Left lung (tissue), 4 donors: ENCODE measurements at regions not wholly inside any gene's neighbourhood (a gene's known extent, or its start where the extent isn't known, plus 50 kb on each side); places are given as distances from the start of the nearest gene placed in this dataset.
"Not testable (repeated sequence)": the region's sequence is repeated elsewhere in the genome, so short reads cannot be mapped to it uniquely, and the experiment has no call there.

Source experiments
- ATAC-seq: fragments of 200-7000 bp; cut with Tn5 transposase; one replicate; pipeline ENCODE4 v1.9.1; 2020; ENCODE audit warnings: moderate library complexity
- DNase-seq, 4 donors: peaks; one replicate each; pipeline ENCODE4 v3.0.0-alpha.2; 2013 to 2020
- H3K27ac ChIP-seq, 2 donors: fragments of 200-600 bp; sonication (generic) in 1 of 2; one replicate each; pipeline versions ENCODE4 v1.5.0 to v1.8.0; 2020 to 2021
- H3K27me3 ChIP-seq, 2 donors: fragments of 200-600 bp; sonication (generic) in 1 of 2; one replicate each; pipeline versions ENCODE4 v1.5.0 to v1.8.0; 2020 to 2021
- H3K36me3 ChIP-seq, 2 donors: fragments of 200-600 bp; sonication (generic) in 1 of 2; one replicate each; pipeline versions ENCODE4 v1.5.0 to v1.8.0; 2020 to 2021
- H3K4me1 ChIP-seq, 2 donors: fragments of 200-600 bp; one replicate each; pipeline ENCODE4 v1.8.0; 2021
- H3K4me3 ChIP-seq, 2 donors: fragments of 200-600 bp; sonication (generic) in 1 of 2; one replicate each; pipeline versions ENCODE4 v1.5.0 to v1.8.0; 2020 to 2021; ENCODE audit warnings: mild to moderate bottlenecking in 1 of 2
- H3K9me3 ChIP-seq, 2 donors: fragments of 200-600 bp; sonication (generic) in 1 of 2; one replicate each; pipeline versions ENCODE4 v1.5.0 to v1.8.0; 2020 to 2021
- CTCF ChIP-seq, 2 donors: fragments of 200-600 bp; sonication (generic) in 1 of 2; IDR thresholded peaks; one replicate each; pipeline versions ENCODE4 v1.5.0 to v1.8.0; 2021; ENCODE audit warnings: antibody characterized with exemption in 2 of 2
- intact Hi-C, 2 donors: fragments of 100-400 bp; cut with DNase I; formaldehyde crosslinking; loops; one replicate each; pipeline versions ENCODE4 v1.11.2 to v1.14.2; 2022
- donor health status: DM: no; HTN: yes; CAD: no.
- donor health status: DM: no; HTN: no; CAD: no.

DNA sequence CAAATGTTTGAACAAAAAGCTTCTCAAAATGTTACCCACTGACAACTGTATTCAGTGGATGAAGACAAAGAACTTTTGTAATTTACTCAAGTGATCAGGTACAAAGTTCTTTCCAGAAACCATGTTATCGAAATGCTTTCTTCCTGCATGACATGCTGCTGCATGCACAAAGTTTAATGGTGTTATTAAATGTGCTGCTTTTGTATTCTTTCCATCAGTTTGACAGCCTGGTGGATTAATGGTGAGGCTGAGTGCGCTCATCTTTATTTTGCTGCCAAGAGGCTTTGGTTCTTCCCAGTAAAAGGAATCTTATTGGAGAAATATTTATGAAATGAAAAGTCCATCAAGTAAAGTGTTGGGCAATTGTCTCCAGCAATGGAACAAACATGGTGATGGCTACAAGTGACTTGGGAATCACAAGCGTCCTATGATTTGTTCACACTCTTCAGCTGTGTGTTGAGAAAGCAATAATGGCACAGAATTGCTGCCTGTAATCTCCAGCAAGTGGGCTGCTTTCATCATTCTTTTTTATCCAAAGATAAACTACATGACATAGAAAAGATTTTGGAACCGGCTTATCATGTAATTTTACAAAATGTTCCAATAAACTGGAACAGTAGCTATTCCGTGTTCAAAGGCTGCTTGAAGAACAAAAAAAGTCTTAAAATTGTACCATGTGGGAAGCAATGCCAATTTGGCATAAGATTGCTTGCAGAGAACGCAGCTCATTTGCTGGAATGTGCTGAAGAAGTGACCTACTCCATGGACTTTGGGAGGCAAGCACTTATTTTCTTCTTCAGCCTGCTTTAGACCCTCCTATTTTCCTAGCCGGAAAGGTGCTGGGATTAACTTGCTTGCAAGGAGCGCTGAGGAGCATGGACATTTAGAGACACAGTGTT, 153.1 kb downstream of the HSD17B3 start:
- H3K4me1 ChIP-seq, result peaks cover 3% of the 10 kb centered on the region in 2 donors
- DNase-seq (peak in 1 of 4 donors; percentile 57), ATAC-seq (no peak)
- H3K4me3 ChIP-seq, result no peak overlapping the region
- intact Hi-C loops, result no loop called here
- TF ChIP-seq CTCF (IDR thresholded peaks at IDR 0.05), result no peak
- H3K27me3 ChIP-seq, result no peaks in the 10 kb centered on the region
- H3K27ac ChIP-seq, result no peak overlapping the region
- H3K36me3 ChIP-seq, result no peaks in the 10 kb centered on the region
- no peaks in the 10 kb centered on the region for H3K9me3 ChIP-seq

GRCh38 chr9:96147029-96147428, 154.9 kb downstream of the HSD17B3 start:
- H3K4me1 ChIP-seq, H3K4me3 ChIP-seq, intact Hi-C loops, H3K36me3 ChIP-seq, ATAC-seq, H3K9me3 ChIP-seq, H3K27me3 ChIP-seq: not testable (repeated sequence)
- peak overlapping the region in 1 of 2 donors; percentile 41 for H3K27ac ChIP-seq
- peak in 1 of 4 donors; percentile 55 for DNase-seq

DNA sequence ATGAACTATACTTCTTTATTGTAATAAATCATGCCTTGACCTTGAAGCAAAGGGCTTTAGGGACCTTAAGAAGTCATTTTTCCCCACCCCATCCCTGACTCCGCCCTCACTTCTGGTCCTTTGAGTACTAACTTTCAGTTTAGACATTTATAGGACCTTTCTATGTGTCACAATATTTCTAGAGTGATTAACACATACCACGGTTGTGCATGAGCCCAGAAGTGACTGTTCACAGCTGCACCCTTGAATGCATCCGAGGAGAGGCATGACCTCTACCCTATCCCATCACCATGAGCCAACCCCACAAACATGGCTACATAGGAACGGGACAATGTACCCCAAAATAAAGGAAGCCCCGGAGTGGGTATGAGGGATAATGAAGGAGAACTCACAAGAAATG, 160.3 kb downstream of the HSD17B3 start:
- intact Hi-C loops, result no loop called here
- ATAC-seq, result no peak
- no peaks in the 10 kb centered on the region for H3K36me3 ChIP-seq
- DNase-seq, result no peak
- H3K4me1 ChIP-seq, result peaks cover 19 to 38% of the 10 kb centered on the region in 2 donors
- H3K4me3 ChIP-seq, result no peak overlapping the region
- TF ChIP-seq CTCF (IDR thresholded peaks at IDR 0.05), result no peak
- no peak overlapping the region for H3K27ac ChIP-seq
- H3K9me3 ChIP-seq, result no peaks in the 10 kb centered on the region
- no peaks in the 10 kb centered on the region for H3K27me3 ChIP-seq

GRCh38 chr9:96141128-96141474, 160.9 kb downstream of the HSD17B3 start:
- DNase-seq (no peak), ATAC-seq (no peak)
- H3K9me3 ChIP-seq, result no peaks in the 10 kb centered on the region
- no peaks in the 10 kb centered on the region for H3K27me3 ChIP-seq
- intact Hi-C loops, result no loop called here
- no peaks in the 10 kb centered on the region for H3K36me3 ChIP-seq
- peaks cover 21 to 44% of the 10 kb centered on the region in 2 donors for H3K4me1 ChIP-seq
- H3K27ac ChIP-seq, result no peak overlapping the region
- H3K4me3 ChIP-seq, result no peak overlapping the region
- TF ChIP-seq CTCF (IDR thresholded peaks at IDR 0.05), result no peak

DNA sequence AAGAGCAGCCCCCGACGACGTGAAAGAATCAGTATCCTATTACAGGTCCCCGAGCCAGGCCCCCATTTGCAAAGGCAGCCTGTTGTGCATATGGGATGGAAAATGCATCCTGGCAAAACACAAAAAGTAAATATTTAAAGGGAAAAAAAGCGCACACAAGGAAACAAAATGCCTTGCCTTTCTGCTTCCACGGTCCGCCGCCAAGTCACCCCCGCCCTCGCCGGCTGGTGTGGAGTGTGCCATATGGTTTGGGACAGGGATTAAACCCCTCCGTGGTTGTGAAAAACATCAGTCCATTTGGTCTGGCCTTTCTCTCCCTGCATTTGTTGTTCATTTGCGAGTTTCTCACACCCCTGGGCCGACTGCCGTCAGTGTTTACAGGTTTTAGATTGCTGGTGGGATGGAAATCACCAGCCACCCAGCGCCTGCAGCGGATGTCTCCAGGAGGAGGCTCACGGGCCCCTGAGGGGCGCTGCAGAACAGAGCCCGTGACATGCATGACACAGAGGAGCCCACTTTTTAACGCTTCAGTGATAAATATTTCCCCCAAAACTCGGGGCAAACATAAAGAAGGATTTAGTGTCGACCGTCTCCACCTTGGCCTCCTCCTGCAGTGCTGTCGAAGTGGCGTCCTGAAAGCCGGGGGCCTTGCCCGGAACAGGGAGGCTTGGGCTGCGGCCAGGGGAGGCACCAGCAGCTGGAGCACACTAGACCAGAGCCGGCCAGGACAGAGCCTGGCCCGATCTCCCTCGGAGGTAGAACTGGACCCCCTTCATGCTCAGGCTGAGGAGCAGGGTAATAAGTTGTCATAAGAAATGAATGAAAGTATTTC, 161.5 kb downstream of the HSD17B3 start:
- H3K9me3 ChIP-seq, result no peaks in the 10 kb centered on the region
- H3K27me3 ChIP-seq, result no peaks in the 10 kb centered on the region
- no peak for TF ChIP-seq CTCF (IDR thresholded peaks at IDR 0.05)
- no peaks in the 10 kb centered on the region for H3K36me3 ChIP-seq
- H3K4me3 ChIP-seq, result no peak overlapping the region
- ATAC-seq, result no peak
- intact Hi-C loops, result no loop called here
- peaks cover 21 to 44% of the 10 kb centered on the region in 2 donors for H3K4me1 ChIP-seq
- H3K27ac ChIP-seq, result peak overlapping the region in 1 of 2 donors; percentile 48
- DNase-seq, result peak in 1 of 4 donors; percentile 83
